BLaER1 (cell line): ENCODE measurements at regions not wholly inside any gene's neighbourhood (a gene's known extent, or its start where the extent isn't known, plus 50 kb on each side); places are given as distances from the start of the nearest gene placed in this dataset.

Source experiments
- H3K27ac ChIP-seq: shearing (Covaris generic); formaldehyde crosslinking; 2 replicates; pipeline ENCODE4 v1.8.1; 2022
- H3K27me3 ChIP-seq: shearing (Covaris generic); formaldehyde crosslinking; 2 replicates; pipeline ENCODE4 v1.8.1; 2022
- H3K36me3 ChIP-seq: shearing (Covaris generic); formaldehyde crosslinking; 2 replicates; pipeline ENCODE4 v1.8.1; 2022
- H3K4me1 ChIP-seq: shearing (Covaris generic); formaldehyde crosslinking; 2 replicates; pipeline ENCODE4 v1.8.1; 2022
- H3K4me2 ChIP-seq: shearing (Covaris generic); formaldehyde crosslinking; 2 replicates; pipeline ENCODE4 v1.8.1; 2022
- H3K4me3 ChIP-seq: shearing (Covaris generic); formaldehyde crosslinking; 2 replicates; pipeline ENCODE4 v1.8.1; 2022
- H3K9ac ChIP-seq: shearing (Covaris generic); formaldehyde crosslinking; 2 replicates; pipeline ENCODE4 v1.8.1; 2022
- H3K9me3 ChIP-seq: shearing (Covaris generic); formaldehyde crosslinking; 2 replicates; pipeline ENCODE4 v1.8.1; 2022
- H4K20me1 ChIP-seq: shearing (Covaris generic); formaldehyde crosslinking; 2 replicates; pipeline ENCODE4 v1.8.1; 2022
- Cebpa-rat ChIP-seq: shearing (Covaris generic); IDR thresholded peaks from 2 replicates; pipeline ENCODE4 v1.8.1; 2022

DNA sequence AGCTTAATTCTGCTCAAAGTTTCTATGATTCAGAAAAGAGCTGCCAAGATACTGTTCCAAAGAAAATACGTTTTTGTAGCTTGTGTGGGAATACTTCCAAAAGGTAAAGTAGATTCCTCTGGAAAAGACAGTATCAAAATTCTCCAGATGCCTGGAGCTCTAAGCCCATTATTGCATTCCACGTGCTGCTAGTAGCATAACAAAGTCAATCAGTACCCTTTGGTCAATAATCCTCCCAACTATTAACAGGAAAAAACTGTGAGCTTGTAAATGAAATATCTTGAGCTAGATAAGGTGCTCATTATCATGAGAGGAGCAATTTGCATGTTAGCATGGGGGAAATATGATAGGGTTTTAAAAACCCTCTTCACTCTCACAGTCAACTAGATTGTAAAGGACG, 229.5 kb upstream of the TYRP1 start:
- no peak overlapping the region for H3K4me2 ChIP-seq
- no peak overlapping the region for H3K4me3 ChIP-seq
- no peaks in the 10 kb centered on the region for H3K9me3 ChIP-seq
- no peak overlapping the region for H3K27ac ChIP-seq
- H3K9ac ChIP-seq: no peak overlapping the region
- no peaks in the 10 kb centered on the region for H3K27me3 ChIP-seq
- TF ChIP-seq Cebpa-rat: no peak
- no peaks in the 10 kb centered on the region for H3K4me1 ChIP-seq
- no peaks in the 10 kb centered on the region for H4K20me1 ChIP-seq
- no peaks in the 10 kb centered on the region for H3K36me3 ChIP-seq

DNA sequence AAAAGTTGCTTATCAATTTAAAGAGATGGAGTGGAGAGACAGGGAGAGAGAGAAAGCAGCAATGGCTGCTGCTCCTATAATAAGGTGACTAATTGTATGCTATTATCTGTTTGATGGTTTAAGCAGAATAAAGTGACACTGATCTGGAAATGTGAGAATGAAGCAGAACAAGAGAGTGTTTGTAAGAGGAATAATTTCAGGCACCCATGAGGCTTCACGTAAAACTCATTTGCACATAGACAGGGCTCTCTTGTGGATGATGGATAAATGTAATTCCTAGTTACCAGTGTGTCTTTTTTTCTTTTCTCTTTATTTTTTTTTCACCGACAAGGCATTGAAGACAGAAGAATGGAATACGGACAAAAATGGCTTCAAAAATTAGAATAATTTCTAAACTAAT, 228.8 kb upstream of the TYRP1 start:
- no peaks in the 10 kb centered on the region for H3K27me3 ChIP-seq
- H3K27ac ChIP-seq: no peak overlapping the region
- no peak overlapping the region for H3K9ac ChIP-seq
- H3K36me3 ChIP-seq: no peaks in the 10 kb centered on the region
- no peaks in the 10 kb centered on the region for H4K20me1 ChIP-seq
- H3K4me3 ChIP-seq: no peak overlapping the region
- H3K4me2 ChIP-seq: no peak overlapping the region
- no peaks in the 10 kb centered on the region for H3K4me1 ChIP-seq
- H3K9me3 ChIP-seq: no peaks in the 10 kb centered on the region
- TF ChIP-seq Cebpa-rat: no peak

DNA sequence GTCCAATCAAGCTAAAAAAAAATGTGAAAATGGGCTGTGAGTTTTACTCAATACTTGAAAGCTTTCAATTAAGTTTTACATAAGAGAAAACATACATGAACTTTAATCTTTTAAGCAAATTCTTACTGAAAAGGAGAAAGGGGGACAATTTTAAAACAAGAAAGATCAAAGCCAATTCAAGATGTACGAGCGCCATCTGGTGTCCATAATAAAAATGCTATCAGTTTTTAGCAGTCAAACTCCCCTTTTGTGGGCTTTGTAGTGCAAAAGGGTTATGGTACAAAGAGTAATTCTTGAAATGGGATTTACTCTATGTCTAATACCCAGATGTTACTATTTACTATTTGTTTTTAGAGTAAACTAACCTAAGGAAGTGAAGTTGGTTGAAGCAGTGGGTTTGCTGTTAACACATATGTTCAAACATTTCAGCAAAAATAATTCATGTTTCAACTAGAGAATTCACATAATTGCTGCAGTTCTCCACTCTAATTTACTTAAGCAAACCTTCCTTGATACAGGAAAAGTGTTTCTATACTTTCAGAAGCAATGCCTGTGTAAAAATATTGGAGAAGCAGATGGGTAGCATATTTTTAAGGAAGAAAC, 228.2 kb upstream of the TYRP1 start:
- no peak for TF ChIP-seq Cebpa-rat
- no peaks in the 10 kb centered on the region for H3K27me3 ChIP-seq
- H3K27ac ChIP-seq: no peak overlapping the region
- no peak overlapping the region for H3K9ac ChIP-seq
- no peaks in the 10 kb centered on the region for H3K4me1 ChIP-seq
- H4K20me1 ChIP-seq: no peaks in the 10 kb centered on the region
- H3K4me3 ChIP-seq: no peak overlapping the region
- H3K9me3 ChIP-seq: no peaks in the 10 kb centered on the region
- no peak overlapping the region for H3K4me2 ChIP-seq
- no peaks in the 10 kb centered on the region for H3K36me3 ChIP-seq

DNA sequence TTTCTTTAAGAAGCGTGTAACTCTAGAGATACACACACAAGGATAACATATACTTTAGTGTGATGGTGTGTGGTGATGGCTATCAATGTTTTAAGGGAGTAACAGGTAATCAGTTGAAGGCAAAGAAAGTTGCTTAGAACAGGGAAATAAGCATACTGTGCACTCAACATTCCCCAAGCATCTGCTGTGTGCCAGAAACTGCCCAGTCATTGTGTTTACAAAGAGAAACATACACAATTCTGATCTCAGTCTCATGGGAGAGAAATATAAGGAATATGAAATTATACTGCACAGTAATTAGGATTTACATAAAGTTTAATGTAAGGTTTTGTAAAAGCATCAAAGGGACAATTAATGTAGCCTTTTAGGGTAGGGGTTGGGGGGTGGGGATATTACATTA, 224.1 kb upstream of the TYRP1 start:
- Histone ChIP-seq H3K4me2 (no peak overlapping the region), H4K20me1 (no peaks in the 10 kb centered on the region)
- no peak for TF ChIP-seq Cebpa-rat

DNA sequence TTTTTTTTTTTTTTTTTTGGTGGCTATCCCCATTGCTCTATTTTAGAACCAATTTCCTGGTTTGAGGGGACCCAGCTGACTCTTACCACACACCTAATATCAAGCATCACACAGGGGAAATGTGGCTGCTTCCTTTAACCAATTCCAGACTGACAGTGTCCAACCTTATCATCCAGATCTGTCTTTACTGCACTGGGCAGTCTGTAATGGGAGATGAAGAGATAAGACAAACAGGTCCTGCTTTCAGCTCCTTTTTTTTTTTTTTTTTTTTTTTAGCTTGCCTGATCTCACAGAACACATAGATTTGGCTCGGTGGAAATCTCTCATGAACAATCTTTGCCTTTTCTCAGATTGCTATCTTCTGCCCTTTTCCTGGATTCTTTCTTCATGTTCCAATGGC, 198.8 kb upstream of the TYRP1 start:
- Histone ChIP-seq H4K20me1 (no peaks in the 10 kb centered on the region), H3K36me3 (no peaks in the 10 kb centered on the region), H3K9me3 (no peaks in the 10 kb centered on the region), H3K27ac (no peak overlapping the region), H3K4me2 (no peak overlapping the region), H3K4me1 (no peaks in the 10 kb centered on the region), H3K9ac (no peak overlapping the region), H3K27me3 (no peaks in the 10 kb centered on the region), H3K4me3 (no peak overlapping the region)
- TF ChIP-seq Cebpa-rat: no peak

More for the DNA sequence above, 224.1 kb upstream of the TYRP1 start:
- H3K27ac ChIP-seq: no peak overlapping the region
- no peak overlapping the region for H3K9ac ChIP-seq
- H3K4me1 ChIP-seq: no peaks in the 10 kb centered on the region
- no peaks in the 10 kb centered on the region for H3K9me3 ChIP-seq
- no peak overlapping the region for H3K4me3 ChIP-seq
- H3K36me3 ChIP-seq: no peaks in the 10 kb centered on the region
- H3K27me3 ChIP-seq: no peaks in the 10 kb centered on the region

DNA sequence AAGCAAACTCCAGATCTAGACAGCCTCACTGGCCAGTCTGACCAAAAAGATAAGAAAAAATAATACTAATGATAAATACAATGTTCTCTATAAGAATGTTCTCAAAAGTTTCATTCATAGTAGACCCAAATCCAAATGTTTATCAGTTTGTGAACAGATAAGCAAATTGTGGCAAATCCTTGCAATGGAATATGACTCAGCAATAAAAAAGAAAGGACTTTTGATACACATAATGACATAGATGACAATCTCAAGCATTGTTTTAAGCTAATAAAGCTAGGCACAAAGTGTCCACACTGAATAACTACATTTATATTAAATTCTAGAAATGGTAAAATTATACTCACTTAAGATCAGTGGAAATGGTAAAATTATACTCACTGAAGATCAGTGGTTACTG, 195.4 kb upstream of the TYRP1 start:
- H3K9ac ChIP-seq: no peak overlapping the region
- no peak overlapping the region for H3K27ac ChIP-seq
- H3K4me1 ChIP-seq: no peaks in the 10 kb centered on the region
- no peak for TF ChIP-seq Cebpa-rat
- no peak overlapping the region for H3K4me3 ChIP-seq
- H4K20me1 ChIP-seq: no peaks in the 10 kb centered on the region
- no peaks in the 10 kb centered on the region for H3K36me3 ChIP-seq
- no peak overlapping the region for H3K4me2 ChIP-seq
- H3K9me3 ChIP-seq: no peaks in the 10 kb centered on the region
- H3K27me3 ChIP-seq: no peaks in the 10 kb centered on the region

DNA sequence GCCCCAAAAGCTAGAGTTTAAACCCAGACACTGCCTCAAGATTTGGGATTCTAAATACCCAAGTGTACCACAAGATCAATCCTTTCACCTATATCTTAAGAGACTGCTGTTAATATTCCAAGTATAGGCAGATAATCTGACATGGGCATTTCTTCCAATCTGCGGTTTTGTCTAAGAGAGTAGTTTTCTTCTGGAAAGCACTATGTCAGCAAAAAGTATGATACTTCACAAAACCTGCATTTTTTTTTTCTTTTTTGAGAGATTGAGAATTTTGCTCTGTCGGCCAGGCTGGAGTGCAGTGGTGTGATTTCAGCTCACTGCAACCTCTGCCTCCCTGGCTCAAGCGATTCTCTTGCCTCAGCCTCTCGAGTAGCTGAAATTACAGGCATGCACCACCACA, 190.7 kb upstream of the TYRP1 start:
- Histone ChIP-seq H3K27ac (no peak overlapping the region), H3K4me2 (no peak overlapping the region), H3K27me3 (no peaks in the 10 kb centered on the region), H4K20me1 (no peaks in the 10 kb centered on the region), H3K4me3 (no peak overlapping the region), H3K9ac (no peak overlapping the region), H3K36me3 (no peaks in the 10 kb centered on the region), H3K4me1 (no peaks in the 10 kb centered on the region), H3K9me3 (no peaks in the 10 kb centered on the region)
- TF ChIP-seq Cebpa-rat: no peak

DNA sequence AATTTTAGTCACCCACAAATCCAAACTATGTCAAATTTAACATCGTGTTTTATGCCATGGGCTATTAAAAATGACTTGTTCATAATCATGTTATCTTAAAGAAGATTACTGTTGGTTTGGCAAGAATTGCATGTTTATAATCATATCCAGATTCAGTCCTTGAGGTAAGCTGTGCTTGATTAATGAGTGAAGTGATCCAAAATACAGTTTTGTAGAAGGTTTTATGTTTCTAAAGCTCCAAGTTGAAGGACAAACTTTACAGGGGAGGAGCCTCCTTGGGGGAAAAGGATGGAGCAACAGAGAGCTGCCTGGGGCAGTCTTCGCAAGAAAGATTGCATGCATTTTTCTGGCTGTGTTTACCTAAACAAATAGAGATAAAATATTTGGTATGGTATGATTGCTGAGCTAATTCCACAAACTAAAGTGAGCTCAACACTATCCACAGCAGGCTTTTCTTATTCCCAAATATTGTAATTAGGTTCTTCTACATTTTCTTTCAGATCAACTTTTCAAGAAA, 189.5 kb upstream of the TYRP1 start:
- Histone ChIP-seq H3K36me3 (no peaks in the 10 kb centered on the region), H3K9me3 (no peaks in the 10 kb centered on the region), H3K9ac (no peak overlapping the region), H3K27ac (no peak overlapping the region), H3K4me2 (no peak overlapping the region), H3K4me3 (no peak overlapping the region), H3K4me1 (no peaks in the 10 kb centered on the region), H3K27me3 (no peaks in the 10 kb centered on the region), H4K20me1 (no peaks in the 10 kb centered on the region)
- no peak for TF ChIP-seq Cebpa-rat

DNA sequence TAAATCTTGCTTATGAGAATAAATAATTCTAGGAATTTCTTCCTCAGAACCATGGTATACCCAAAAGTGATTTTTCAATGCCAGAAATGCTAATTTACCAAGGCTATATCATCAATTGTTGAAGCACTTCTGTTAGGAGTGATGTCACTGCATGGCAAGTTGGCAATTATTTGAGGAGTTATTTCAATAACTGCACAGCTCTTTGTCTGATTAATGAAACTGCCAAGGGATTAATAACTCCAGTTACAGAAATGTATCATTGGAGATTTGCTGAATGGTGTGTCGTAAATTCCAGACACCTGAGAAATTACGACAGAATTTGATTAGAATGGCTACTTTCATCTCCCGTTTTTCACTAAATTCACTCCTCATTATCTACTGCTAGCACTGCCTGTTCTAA, 182.6 kb upstream of the TYRP1 start:
- Histone ChIP-seq H3K36me3 (no peaks in the 10 kb centered on the region), H3K4me2 (no peak overlapping the region), H3K9ac (no peak overlapping the region), H3K27me3 (no peaks in the 10 kb centered on the region), H3K4me1 (no peaks in the 10 kb centered on the region), H3K4me3 (no peak overlapping the region), H4K20me1 (no peaks in the 10 kb centered on the region), H3K27ac (no peak overlapping the region), H3K9me3 (no peaks in the 10 kb centered on the region)
- no peak for TF ChIP-seq Cebpa-rat

DNA sequence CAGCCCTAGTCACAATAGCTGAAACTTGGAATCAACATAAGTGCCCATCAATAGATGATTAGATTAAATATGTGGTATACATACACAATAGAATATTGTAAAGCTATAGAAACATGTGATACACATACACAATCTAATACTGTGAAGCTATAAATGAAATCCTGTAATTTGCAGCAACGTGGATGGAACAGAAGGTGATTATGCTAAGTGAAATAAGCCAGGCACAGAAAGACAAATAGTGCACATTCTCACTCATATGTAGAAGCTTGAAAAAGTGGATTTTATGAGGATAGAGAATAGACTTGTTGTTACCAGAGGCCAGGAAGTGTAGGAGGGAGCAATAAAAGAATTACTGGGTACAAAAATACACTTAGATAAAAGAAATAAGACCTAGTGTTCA, 181.5 kb upstream of the TYRP1 start:
- H4K20me1 ChIP-seq: no peaks in the 10 kb centered on the region
- no peak for TF ChIP-seq Cebpa-rat
- H3K4me3 ChIP-seq: no peak overlapping the region
- no peaks in the 10 kb centered on the region for H3K4me1 ChIP-seq
- no peak overlapping the region for H3K9ac ChIP-seq
- no peaks in the 10 kb centered on the region for H3K27me3 ChIP-seq
- H3K9me3 ChIP-seq: no peaks in the 10 kb centered on the region
- H3K4me2 ChIP-seq: no peak overlapping the region
- no peaks in the 10 kb centered on the region for H3K36me3 ChIP-seq
- H3K27ac ChIP-seq: no peak overlapping the region

DNA sequence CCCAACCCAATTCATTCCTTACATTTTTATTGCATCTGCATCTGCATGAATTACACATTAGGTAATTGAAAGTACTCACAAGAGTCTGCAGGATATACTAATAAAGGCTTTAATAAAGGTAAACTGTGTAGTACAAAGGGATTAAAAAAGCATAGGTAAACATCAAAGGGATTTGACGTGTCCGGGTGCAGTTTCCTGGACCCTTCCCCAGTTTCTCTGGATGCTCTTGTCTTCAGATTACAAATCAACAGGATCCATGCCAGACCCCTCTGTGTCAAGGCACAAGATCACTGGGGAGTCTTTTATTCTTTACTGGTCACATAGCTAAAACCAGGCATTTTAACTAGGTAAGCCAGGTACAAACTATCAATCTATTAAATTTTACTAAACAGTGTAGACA, 177.2 kb upstream of the TYRP1 start:
- no peak for TF ChIP-seq Cebpa-rat
- H3K9me3 ChIP-seq: no peaks in the 10 kb centered on the region
- H3K4me2 ChIP-seq: no peak overlapping the region
- no peaks in the 10 kb centered on the region for H3K27me3 ChIP-seq
- no peak overlapping the region for H3K9ac ChIP-seq
- H3K27ac ChIP-seq: no peak overlapping the region
- H4K20me1 ChIP-seq: no peaks in the 10 kb centered on the region
- no peaks in the 10 kb centered on the region for H3K4me1 ChIP-seq
- H3K36me3 ChIP-seq: no peaks in the 10 kb centered on the region
- H3K4me3 ChIP-seq: no peak overlapping the region
